ENCODE measurements at regions not wholly inside any gene's neighbourhood (a gene's known extent, or its start where the extent isn't known, plus 50 kb on each side); places are given as distances from the start of the nearest gene placed in this dataset.
"Not testable (repeated sequence)": the region's sequence is repeated elsewhere in the genome, so short reads cannot be mapped to it uniquely, and the experiment has no call there.

- peaks cover 22% of the 10 kb centered on the region for H3K9me3 Mint-ChIP-seq
- no peak overlapping the region for H3K4me3 Mint-ChIP-seq
- H3K27me3 Mint-ChIP-seq = no peaks in the 10 kb centered on the region
- H3K36me3 Mint-ChIP-seq = no peaks in the 10 kb centered on the region
- CTCF ChIA-PET = interaction anchor here (0.6 kb wide), 1 partner anchor 19 kb away, joined by 3 read pairs; no protein-coding TSS in a partner anchor
- H3K4me1 Mint-ChIP-seq = no peaks in the 10 kb centered on the region
- no peak overlapping the region for H3K27ac Mint-ChIP-seq
- DNase-seq = no peak
Measured at GRCh38 chr12:67107751-67108269, 161.3 kb upstream of the CAND1 start.

GRCh38 chr12:67110345-67110744, 158.8 kb upstream of the CAND1 start:
- DNase-seq, H3K4me3 Mint-ChIP-seq, H3K36me3 Mint-ChIP-seq, H3K4me1 Mint-ChIP-seq, CTCF ChIA-PET, H3K27me3 Mint-ChIP-seq, H3K27ac Mint-ChIP-seq: not testable (repeated sequence)
- peaks cover 21% of the 10 kb centered on the region for H3K9me3 Mint-ChIP-seq

- H3K27me3 Mint-ChIP-seq = no peaks in the 10 kb centered on the region
- H3K9me3 Mint-ChIP-seq = peaks cover 13% of the 10 kb centered on the region
- H3K27ac Mint-ChIP-seq = no peak overlapping the region
- CTCF ChIA-PET = no interaction called here
- DNase-seq = no peak
- H3K4me1 Mint-ChIP-seq = no peaks in the 10 kb centered on the region
- no peak overlapping the region for H3K4me3 Mint-ChIP-seq
- no peaks in the 10 kb centered on the region for H3K36me3 Mint-ChIP-seq
Measured at GRCh38 chr12:67111182-67111581, 158.0 kb upstream of the CAND1 start.

GRCh38 chr12:67112586-67112985, 156.6 kb upstream of the CAND1 start:
- no peaks in the 10 kb centered on the region for H3K4me1 Mint-ChIP-seq
- H3K9me3 Mint-ChIP-seq = no peaks in the 10 kb centered on the region
- H3K27ac Mint-ChIP-seq = no peak overlapping the region
- DNase-seq = no peak
- no peaks in the 10 kb centered on the region for H3K36me3 Mint-ChIP-seq
- CTCF ChIA-PET = no interaction called here
- no peak overlapping the region for H3K4me3 Mint-ChIP-seq
- H3K27me3 Mint-ChIP-seq = no peaks in the 10 kb centered on the region

GRCh38 chr12:67116134-67116533, 153.0 kb upstream of the CAND1 start:
- H3K36me3 Mint-ChIP-seq = no peaks in the 10 kb centered on the region
- CTCF ChIA-PET = no interaction called here
- no peaks in the 10 kb centered on the region for H3K9me3 Mint-ChIP-seq
- no peak overlapping the region for H3K4me3 Mint-ChIP-seq
- H3K27me3 Mint-ChIP-seq = no peaks in the 10 kb centered on the region
- no peak for DNase-seq
- H3K4me1 Mint-ChIP-seq = no peaks in the 10 kb centered on the region
- no peak overlapping the region for H3K27ac Mint-ChIP-seq

GRCh38 chr12:67122584-67122983, 146.6 kb upstream of the CAND1 start:
- H3K4me3 Mint-ChIP-seq = no peak overlapping the region
- no peaks in the 10 kb centered on the region for H3K9me3 Mint-ChIP-seq
- H3K4me1 Mint-ChIP-seq = no peaks in the 10 kb centered on the region
- CTCF ChIA-PET = no interaction called here
- H3K27ac Mint-ChIP-seq = no peak overlapping the region
- DNase-seq = no peak
- H3K36me3 Mint-ChIP-seq = no peaks in the 10 kb centered on the region
- H3K27me3 Mint-ChIP-seq = peaks cover 8% of the 10 kb centered on the region

- CTCF ChIA-PET = no interaction called here
- H3K9me3 Mint-ChIP-seq = no peaks in the 10 kb centered on the region
- no peak overlapping the region for H3K27ac Mint-ChIP-seq
- no peak overlapping the region for H3K4me3 Mint-ChIP-seq
- no peaks in the 10 kb centered on the region for H3K36me3 Mint-ChIP-seq
- no peak for DNase-seq
- H3K27me3 Mint-ChIP-seq = peaks cover 10% of the 10 kb centered on the region
- H3K4me1 Mint-ChIP-seq = no peaks in the 10 kb centered on the region
Measured at GRCh38 chr12:67137256-67137655, 131.9 kb upstream of the CAND1 start.

GRCh38 chr12:67141296-67142018, 127.7 kb upstream of the CAND1 start:
- no peaks in the 10 kb centered on the region for H3K4me1 Mint-ChIP-seq
- CTCF ChIA-PET = interaction anchor here (0.6 kb wide), 1 partner anchor 152 kb away, joined by 3 read pairs; no protein-coding TSS in a partner anchor
- H3K27me3 Mint-ChIP-seq = peaks cover 10% of the 10 kb centered on the region
- no peak overlapping the region for H3K4me3 Mint-ChIP-seq
- DNase-seq = no peak
- no peak overlapping the region for H3K27ac Mint-ChIP-seq
- no peaks in the 10 kb centered on the region for H3K9me3 Mint-ChIP-seq
- H3K36me3 Mint-ChIP-seq = no peaks in the 10 kb centered on the region

GRCh38 chr12:67145692-67146091, 123.5 kb upstream of the CAND1 start:
- no peaks in the 10 kb centered on the region for H3K9me3 Mint-ChIP-seq
- H3K4me1 Mint-ChIP-seq = peaks cover 12% of the 10 kb centered on the region
- H3K27me3 Mint-ChIP-seq = peaks cover 6% of the 10 kb centered on the region
- no peaks in the 10 kb centered on the region for H3K36me3 Mint-ChIP-seq
- no peak overlapping the region for H3K4me3 Mint-ChIP-seq
- CTCF ChIA-PET = no interaction called here
- no peak for DNase-seq
- H3K27ac Mint-ChIP-seq = no peak overlapping the region

- Mint-ChIP-seq H3K4me3 (no peak overlapping the region), H3K36me3 (no peaks in the 10 kb centered on the region), H3K4me1 (peaks cover 12% of the 10 kb centered on the region), H3K27ac (no peak overlapping the region), H3K9me3 (no peaks in the 10 kb centered on the region), H3K27me3 (no peaks in the 10 kb centered on the region)
- CTCF ChIA-PET = no interaction called here
- DNase-seq = no peak
Measured at GRCh38 chr12:67147030-67147429, 122.1 kb upstream of the CAND1 start.

GRCh38 chr12:67147447-67147846, 121.7 kb upstream of the CAND1 start:
- DNase-seq = no peak
- peaks cover 12% of the 10 kb centered on the region for H3K4me1 Mint-ChIP-seq
- H3K27me3 Mint-ChIP-seq = no peaks in the 10 kb centered on the region
- CTCF ChIA-PET = no interaction called here
- H3K9me3 Mint-ChIP-seq = no peaks in the 10 kb centered on the region
- no peak overlapping the region for H3K27ac Mint-ChIP-seq
- H3K4me3 Mint-ChIP-seq = no peak overlapping the region
- H3K36me3 Mint-ChIP-seq = no peaks in the 10 kb centered on the region

GRCh38 chr12:67148265-67148664, 120.9 kb upstream of the CAND1 start:
- Mint-ChIP-seq H3K27ac (no peak overlapping the region), H3K27me3 (no peaks in the 10 kb centered on the region), H3K4me1 (peaks cover 12% of the 10 kb centered on the region), H3K36me3 (no peaks in the 10 kb centered on the region), H3K9me3 (no peaks in the 10 kb centered on the region), H3K4me3 (no peak overlapping the region)
- DNase-seq = no peak
- CTCF ChIA-PET = no interaction called here

- CTCF ChIA-PET = no interaction called here
- Mint-ChIP-seq H3K9me3 (no peaks in the 10 kb centered on the region), H3K4me1 (peaks cover 12% of the 10 kb centered on the region), H3K4me3 (no peak overlapping the region), H3K27ac (no peak overlapping the region), H3K27me3 (no peaks in the 10 kb centered on the region), H3K36me3 (no peaks in the 10 kb centered on the region)
- no peak for DNase-seq
Measured at GRCh38 chr12:67151886-67152285, 117.3 kb upstream of the CAND1 start.

- peaks cover 8% of the 10 kb centered on the region for H3K4me1 Mint-ChIP-seq
- CTCF ChIA-PET = no interaction called here
- DNase-seq = no peak
- no peaks in the 10 kb centered on the region for H3K36me3 Mint-ChIP-seq
- no peak overlapping the region for H3K27ac Mint-ChIP-seq
- H3K9me3 Mint-ChIP-seq = no peaks in the 10 kb centered on the region
- H3K4me3 Mint-ChIP-seq = no peak overlapping the region
- no peaks in the 10 kb centered on the region for H3K27me3 Mint-ChIP-seq
Measured at GRCh38 chr12:67152451-67152850, 116.7 kb upstream of the CAND1 start.

GRCh38 chr12:67154901-67155300, 114.3 kb upstream of the CAND1 start:
- no peaks in the 10 kb centered on the region for H3K4me1 Mint-ChIP-seq
- no peak for DNase-seq
- no peaks in the 10 kb centered on the region for H3K27me3 Mint-ChIP-seq
- no peaks in the 10 kb centered on the region for H3K9me3 Mint-ChIP-seq
- H3K4me3 Mint-ChIP-seq = no peak overlapping the region
- no peak overlapping the region for H3K27ac Mint-ChIP-seq
- CTCF ChIA-PET = no interaction called here
- no peaks in the 10 kb centered on the region for H3K36me3 Mint-ChIP-seq

Data from activated naive CD4-positive, alpha-beta T cell treated with anti-CD3 and anti-CD28 coated beads, Interleukin-2, amount 10 ng/mL, durations not matched to agents 7 days and 5 days (primary cell).